ENCODE measurements at regions not wholly inside any gene's neighbourhood (a gene's known extent, or its start where the extent isn't known, plus 50 kb on each side); places are given as distances from the start of the nearest gene placed in this dataset.
A peak's percentile ranks its signal among the peaks of the same experiment; 100 is the strongest.

DNA sequence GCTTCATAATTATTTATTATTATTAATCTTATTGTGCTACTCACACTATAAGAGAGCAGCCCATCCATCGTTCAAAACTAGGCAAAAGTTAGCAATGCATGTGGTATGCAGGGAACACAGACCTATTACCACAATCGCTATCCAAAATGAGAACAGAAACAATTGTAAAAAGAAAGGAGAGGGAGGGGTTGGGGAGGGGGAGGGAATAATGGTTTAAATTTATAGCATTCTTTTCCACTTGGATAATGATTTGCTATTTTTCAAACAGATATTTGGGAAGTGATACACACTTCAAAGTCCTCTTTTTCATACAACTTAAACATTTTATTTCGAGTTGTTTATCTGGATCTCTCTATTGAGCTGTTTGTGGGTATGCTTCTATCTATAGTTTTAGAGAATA is 248.6 kb upstream of the SOX5 start:
- no peaks in the 10 kb centered on the region for H3K27me3 Mint-ChIP-seq (ENCODE audit: low read depth)
- no peak overlapping the region for H3K4me3 Mint-ChIP-seq
- ChIA-PET POLR2A (no interaction called here), CTCF (no interaction called here)
- ATAC-seq = no peak
- TF ChIP-seq ETV6 (CRISPR knock-in tag; IDR thresholded peaks at IDR 0.05) (no peak), ZNF416 (CRISPR knock-in tag; IDR thresholded peaks at IDR 0.05) (no peak), ZNF232 (CRISPR knock-in tag; IDR thresholded peaks at IDR 0.05) (no peak), RORB (CRISPR knock-in tag; IDR thresholded peaks at IDR 0.05) (no peak)
- TF ChIP-seq, protein P1, sequence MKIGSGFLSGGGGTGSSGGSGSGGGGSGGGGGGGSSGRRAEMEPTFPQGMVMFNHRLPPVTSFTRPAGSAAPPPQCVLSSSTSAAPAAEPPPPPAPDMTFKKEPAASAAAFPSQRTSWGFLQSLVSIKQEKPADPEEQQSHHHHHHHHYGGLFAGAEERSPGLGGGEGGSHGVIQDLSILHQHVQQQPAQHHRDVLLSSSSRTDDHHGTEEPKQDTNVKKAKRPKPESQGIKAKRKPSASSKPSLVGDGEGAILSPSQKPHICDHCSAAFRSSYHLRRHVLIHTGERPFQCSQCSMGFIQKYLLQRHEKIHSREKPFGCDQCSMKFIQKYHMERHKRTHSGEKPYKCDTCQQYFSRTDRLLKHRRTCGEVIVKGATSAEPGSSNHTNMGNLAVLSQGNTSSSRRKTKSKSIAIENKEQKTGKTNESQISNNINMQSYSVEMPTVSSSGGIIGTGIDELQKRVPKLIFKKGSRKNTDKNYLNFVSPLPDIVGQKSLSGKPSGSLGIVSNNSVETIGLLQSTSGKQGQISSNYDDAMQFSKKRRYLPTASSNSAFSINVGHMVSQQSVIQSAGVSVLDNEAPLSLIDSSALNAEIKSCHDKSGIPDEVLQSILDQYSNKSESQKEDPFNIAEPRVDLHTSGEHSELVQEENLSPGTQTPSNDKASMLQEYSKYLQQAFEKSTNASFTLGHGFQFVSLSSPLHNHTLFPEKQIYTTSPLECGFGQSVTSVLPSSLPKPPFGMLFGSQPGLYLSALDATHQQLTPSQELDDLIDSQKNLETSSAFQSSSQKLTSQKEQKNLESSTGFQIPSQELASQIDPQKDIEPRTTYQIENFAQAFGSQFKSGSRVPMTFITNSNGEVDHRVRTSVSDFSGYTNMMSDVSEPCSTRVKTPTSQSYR (CRISPR knock-in tag; IDR thresholded peaks at IDR 0.05) = no peak
- TF ChIP-seq, protein P2, sequence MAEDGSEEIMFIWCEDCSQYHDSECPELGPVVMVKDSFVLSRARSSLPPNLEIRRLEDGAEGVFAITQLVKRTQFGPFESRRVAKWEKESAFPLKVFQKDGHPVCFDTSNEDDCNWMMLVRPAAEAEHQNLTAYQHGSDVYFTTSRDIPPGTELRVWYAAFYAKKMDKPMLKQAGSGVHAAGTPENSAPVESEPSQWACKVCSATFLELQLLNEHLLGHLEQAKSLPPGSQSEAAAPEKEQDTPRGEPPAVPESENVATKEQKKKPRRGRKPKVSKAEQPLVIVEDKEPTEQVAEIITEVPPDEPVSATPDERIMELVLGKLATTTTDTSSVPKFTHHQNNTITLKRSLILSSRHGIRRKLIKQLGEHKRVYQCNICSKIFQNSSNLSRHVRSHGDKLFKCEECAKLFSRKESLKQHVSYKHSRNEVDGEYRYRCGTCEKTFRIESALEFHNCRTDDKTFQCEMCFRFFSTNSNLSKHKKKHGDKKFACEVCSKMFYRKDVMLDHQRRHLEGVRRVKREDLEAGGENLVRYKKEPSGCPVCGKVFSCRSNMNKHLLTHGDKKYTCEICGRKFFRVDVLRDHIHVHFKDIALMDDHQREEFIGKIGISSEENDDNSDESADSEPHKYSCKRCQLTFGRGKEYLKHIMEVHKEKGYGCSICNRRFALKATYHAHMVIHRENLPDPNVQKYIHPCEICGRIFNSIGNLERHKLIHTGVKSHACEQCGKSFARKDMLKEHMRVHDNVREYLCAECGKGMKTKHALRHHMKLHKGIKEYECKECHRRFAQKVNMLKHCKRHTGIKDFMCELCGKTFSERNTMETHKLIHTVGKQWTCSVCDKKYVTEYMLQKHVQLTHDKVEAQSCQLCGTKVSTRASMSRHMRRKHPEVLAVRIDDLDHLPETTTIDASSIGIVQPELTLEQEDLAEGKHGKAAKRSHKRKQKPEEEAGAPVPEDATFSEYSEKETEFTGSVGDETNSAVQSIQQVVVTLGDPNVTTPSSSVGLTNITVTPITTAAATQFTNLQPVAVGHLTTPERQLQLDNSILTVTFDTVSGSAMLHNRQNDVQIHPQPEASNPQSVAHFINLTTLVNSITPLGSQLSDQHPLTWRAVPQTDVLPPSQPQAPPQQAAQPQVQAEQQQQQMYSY (CRISPR knock-in tag; IDR thresholded peaks at IDR 0.05) = no peak
- TF ChIP-seq, protein P3, sequence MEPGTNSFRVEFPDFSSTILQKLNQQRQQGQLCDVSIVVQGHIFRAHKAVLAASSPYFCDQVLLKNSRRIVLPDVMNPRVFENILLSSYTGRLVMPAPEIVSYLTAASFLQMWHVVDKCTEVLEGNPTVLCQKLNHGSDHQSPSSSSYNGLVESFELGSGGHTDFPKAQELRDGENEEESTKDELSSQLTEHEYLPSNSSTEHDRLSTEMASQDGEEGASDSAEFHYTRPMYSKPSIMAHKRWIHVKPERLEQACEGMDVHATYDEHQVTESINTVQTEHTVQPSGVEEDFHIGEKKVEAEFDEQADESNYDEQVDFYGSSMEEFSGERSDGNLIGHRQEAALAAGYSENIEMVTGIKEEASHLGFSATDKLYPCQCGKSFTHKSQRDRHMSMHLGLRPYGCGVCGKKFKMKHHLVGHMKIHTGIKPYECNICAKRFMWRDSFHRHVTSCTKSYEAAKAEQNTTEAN (CRISPR knock-in tag; IDR thresholded peaks at IDR 0.05) = no peak
- 0 out of 2 replicates have a peak, but pooled peaks cover 5% of the 10 kb centered on the region for H3K36me3 Mint-ChIP-seq
- H3K27ac Mint-ChIP-seq = no peak overlapping the region
- peaks cover 9% of the 10 kb centered on the region for H3K9me3 Mint-ChIP-seq
- H3K4me1 Mint-ChIP-seq = peaks cover 12% of the 10 kb centered on the region
- DNase-seq (ENCODE audit: low spot score) = no peak

DNA sequence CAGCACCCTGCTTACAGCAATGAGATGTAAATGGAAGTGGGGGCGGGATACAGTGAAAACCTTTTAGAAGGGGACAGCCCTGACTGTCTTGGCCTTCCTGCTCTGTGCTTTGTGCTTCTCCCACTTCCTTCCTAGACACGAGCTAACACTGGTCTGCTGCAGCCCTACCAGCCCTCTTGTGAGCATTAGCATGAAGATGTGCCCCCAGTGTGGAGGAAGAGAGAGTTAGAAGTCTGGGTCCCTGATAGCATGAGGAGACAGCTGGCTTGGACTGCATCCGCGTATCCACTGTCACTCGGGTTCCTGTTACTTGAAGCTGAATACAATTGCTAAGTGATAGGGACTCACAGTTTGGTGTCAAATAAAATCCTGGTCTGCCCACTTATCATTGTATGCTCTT is 248.1 kb upstream of the SOX5 start:
- DNase-seq (ENCODE audit: low spot score) (no peak), ATAC-seq (peak; percentile 92)
- ChIA-PET CTCF (no interaction called here), POLR2A (no interaction called here)
- Mint-ChIP-seq H3K27me3 (ENCODE audit: low read depth) (no peaks in the 10 kb centered on the region), H3K4me3 (no peak overlapping the region), H3K4me1 (peaks cover 12% of the 10 kb centered on the region), H3K9me3 (peaks cover 4% of the 10 kb centered on the region), H3K27ac (peak overlapping the region; percentile 11; the same call in 1 of the 2 replicates), H3K36me3 (0 out of 2 replicates have a peak, but pooled peaks cover 1% of the 10 kb centered on the region)
- TF ChIP-seq ZNF121 (CRISPR knock-in tag; IDR thresholded peaks at IDR 0.05) (no peak), FOXJ3 (CRISPR knock-in tag; IDR thresholded peaks at IDR 0.05; ENCODE audit: borderline replicate concordance) (no peak), MYBL2 (CRISPR knock-in tag; IDR thresholded peaks at IDR 0.05) (no peak), TEAD1 (CRISPR knock-in tag; IDR thresholded peaks at IDR 0.05) (no peak), SMAD4 (CRISPR knock-in tag; IDR thresholded peaks at IDR 0.05) (no peak)
- TF ChIP-seq, protein P2 (CRISPR knock-in tag; IDR thresholded peaks at IDR 0.05) = no peak
- TF ChIP-seq, protein P4, sequence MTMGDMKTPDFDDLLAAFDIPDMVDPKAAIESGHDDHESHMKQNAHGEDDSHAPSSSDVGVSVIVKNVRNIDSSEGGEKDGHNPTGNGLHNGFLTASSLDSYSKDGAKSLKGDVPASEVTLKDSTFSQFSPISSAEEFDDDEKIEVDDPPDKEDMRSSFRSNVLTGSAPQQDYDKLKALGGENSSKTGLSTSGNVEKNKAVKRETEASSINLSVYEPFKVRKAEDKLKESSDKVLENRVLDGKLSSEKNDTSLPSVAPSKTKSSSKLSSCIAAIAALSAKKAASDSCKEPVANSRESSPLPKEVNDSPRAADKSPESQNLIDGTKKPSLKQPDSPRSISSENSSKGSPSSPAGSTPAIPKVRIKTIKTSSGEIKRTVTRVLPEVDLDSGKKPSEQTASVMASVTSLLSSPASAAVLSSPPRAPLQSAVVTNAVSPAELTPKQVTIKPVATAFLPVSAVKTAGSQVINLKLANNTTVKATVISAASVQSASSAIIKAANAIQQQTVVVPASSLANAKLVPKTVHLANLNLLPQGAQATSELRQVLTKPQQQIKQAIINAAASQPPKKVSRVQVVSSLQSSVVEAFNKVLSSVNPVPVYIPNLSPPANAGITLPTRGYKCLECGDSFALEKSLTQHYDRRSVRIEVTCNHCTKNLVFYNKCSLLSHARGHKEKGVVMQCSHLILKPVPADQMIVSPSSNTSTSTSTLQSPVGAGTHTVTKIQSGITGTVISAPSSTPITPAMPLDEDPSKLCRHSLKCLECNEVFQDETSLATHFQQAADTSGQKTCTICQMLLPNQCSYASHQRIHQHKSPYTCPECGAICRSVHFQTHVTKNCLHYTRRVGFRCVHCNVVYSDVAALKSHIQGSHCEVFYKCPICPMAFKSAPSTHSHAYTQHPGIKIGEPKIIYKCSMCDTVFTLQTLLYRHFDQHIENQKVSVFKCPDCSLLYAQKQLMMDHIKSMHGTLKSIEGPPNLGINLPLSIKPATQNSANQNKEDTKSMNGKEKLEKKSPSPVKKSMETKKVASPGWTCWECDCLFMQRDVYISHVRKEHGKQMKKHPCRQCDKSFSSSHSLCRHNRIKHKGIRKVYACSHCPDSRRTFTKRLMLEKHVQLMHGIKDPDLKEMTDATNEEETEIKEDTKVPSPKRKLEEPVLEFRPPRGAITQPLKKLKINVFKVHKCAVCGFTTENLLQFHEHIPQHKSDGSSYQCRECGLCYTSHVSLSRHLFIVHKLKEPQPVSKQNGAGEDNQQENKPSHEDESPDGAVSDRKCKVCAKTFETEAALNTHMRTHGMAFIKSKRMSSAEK (CRISPR knock-in tag; IDR thresholded peaks at IDR 0.05; ENCODE audit: borderline replicate concordance) = no peak
- TF ChIP-seq, protein P5, sequence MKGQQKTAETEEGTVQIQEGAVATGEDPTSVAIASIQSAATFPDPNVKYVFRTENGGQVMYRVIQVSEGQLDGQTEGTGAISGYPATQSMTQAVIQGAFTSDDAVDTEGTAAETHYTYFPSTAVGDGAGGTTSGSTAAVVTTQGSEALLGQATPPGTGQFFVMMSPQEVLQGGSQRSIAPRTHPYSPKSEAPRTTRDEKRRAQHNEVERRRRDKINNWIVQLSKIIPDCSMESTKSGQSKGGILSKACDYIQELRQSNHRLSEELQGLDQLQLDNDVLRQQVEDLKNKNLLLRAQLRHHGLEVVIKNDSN (CRISPR knock-in tag; IDR thresholded peaks at IDR 0.05) = no peak
- TF ChIP-seq, protein P3 (CRISPR knock-in tag; IDR thresholded peaks at IDR 0.05) = no peak
- TF ChIP-seq, protein P6, sequence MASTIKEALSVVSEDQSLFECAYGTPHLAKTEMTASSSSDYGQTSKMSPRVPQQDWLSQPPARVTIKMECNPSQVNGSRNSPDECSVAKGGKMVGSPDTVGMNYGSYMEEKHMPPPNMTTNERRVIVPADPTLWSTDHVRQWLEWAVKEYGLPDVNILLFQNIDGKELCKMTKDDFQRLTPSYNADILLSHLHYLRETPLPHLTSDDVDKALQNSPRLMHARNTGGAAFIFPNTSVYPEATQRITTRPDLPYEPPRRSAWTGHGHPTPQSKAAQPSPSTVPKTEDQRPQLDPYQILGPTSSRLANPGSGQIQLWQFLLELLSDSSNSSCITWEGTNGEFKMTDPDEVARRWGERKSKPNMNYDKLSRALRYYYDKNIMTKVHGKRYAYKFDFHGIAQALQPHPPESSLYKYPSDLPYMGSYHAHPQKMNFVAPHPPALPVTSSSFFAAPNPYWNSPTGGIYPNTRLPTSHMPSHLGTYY (CRISPR knock-in tag; IDR thresholded peaks at IDR 0.05) = no peak

All from WTC11 (cell line).